SU-DHL-6 (cell line): ENCODE measurements at regions not wholly inside any gene's neighbourhood (a gene's known extent, or its start where the extent isn't known, plus 50 kb on each side); places are given as distances from the start of the nearest gene placed in this dataset.

Source experiments
- CTCF ChIP-seq: fragments of 200-600 bp; sonication (generic); IDR thresholded peaks from one replicate; pipeline ENCODE4 v1.5.1; 2017; ENCODE audit warnings: antibody characterized with exemption, mild to moderate bottlenecking, low read length, moderate library complexity; ENCODE audit not compliant: insufficient read depth, poor library complexity, severe bottlenecking
- EZH2phosphoT487 ChIP-seq: fragments of 200-600 bp; sonication (generic), shearing (Covaris generic); conservative IDR thresholded peaks from 2 replicates; pipeline ENCODE4 v1.6.1; 2018; ENCODE audit warnings: mild to moderate bottlenecking, antibody characterized with exemption, low read length, moderate library complexity, mixed read lengths

- TF ChIP-seq CTCF = no peak
- no peak for TF ChIP-seq EZH2phosphoT487
Measured at GRCh38 chr12:89156862-89157262, 195.4 kb downstream of the DUSP6 start.
